ENCODE measurements at regions not wholly inside any gene's neighbourhood (a gene's known extent, or its start where the extent isn't known, plus 50 kb on each side); places are given as distances from the start of the nearest gene placed in this dataset.
A peak's percentile ranks its signal among the peaks of the same experiment; 100 is the strongest.

DNA sequence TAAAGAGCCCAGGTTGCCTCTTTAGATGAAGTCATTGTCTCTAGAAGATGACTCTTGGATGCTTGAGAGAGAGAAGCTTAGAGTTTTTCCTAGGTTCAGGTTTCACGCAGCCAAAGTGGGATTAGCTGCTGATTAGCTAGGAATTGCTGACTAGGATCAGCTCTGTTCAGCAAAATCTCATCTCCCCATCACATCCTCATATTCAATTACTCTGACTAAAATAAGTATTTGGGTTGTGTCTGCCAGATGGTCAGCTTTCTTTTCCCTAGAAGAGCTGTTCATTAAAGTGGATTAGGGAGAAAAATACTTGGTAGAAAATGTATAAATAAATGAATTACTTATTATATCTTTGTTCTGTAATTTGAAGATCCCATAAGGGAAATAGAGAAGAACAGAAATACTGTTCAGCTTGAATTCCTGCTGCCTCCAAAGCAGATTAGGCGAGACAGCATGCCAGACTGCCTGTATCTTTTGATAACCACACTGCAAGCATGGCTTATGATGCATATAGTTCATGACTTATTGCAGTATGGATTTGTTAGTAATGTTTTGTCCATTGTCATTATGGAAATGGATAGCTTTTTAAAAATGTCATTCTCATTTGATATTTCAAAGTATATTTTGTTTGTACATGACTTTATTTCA, 184.8 kb upstream of the CD180 start:
- peak; percentile 39 for DNase-seq

DNA sequence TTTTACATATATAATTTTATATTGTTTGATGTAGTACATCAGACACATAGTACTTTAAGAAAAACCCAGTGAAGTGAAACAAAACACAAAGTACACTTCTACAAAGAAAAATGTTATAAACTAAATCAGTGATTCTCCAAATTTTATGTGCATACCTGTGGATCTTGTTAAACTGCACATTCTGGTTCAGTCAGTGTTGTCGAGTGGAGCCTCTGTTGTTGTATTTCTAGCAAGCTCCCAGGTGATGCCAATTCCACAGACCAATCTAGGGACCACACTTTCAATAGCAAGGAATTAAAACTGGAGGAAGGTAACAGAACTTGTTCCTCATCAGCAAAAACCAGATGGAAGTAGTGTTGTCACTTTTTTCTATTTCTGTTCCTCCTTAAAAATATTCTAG, 183.8 kb upstream of the CD180 start:
- DNase-seq: no peak

DNA sequence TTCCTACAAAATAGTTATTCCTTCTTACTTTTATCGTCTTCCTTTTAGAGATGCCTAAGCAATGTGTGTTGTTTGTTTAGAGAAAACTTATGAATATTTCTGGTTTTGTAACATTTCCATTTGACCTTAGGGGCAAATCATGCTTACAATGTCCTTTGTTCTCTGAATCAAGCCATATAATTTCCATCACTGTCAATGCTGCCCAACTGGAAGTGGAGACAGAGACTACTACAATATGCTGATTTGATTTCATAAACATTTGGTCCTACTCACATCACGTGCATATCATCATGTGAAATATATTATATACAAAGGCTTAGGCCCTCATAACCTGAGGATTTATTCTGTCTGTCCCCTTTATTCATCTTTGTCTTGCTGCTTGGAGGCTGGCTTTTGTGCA, 183.2 kb upstream of the CD180 start:
- DNase-seq: no peak

DNA sequence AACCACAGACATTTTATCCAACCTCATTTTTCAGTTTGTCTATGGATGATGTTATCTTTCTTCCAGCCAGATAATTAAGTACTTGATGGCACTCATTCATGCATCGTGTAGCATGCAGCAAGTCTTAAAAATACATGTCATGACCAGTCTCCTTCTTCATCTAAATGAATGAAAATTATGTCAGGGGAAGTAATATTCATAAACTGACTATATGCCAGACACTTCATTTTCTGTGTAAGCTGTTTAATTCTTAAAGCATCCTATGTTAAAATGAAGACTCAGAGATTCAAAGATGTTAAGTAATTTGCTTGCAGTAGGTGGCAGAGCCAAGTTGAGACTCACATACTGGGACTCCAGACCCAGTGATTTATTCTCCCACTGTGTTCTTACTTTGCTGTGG, 181.7 kb upstream of the CD180 start:
- peak; percentile 11 for DNase-seq

DNA sequence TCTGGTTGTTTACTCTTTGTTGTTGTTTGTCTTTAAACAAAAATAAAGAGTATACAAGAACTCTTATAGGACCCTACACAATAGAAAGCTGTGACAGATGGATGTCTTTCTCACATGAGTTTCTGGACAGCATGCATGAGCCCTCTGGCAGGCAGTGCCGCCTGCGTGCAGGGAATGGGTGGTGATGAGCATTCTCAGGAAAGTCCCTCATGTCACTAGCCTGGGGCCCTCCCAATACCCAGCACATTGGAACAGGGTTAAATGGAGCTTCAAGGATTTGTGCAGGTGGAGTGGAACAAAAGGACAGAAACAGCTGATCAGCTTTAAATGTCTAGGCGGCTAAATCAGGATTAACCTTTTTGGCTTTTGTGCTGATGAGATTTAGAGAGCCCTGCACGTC, 181.0 kb upstream of the CD180 start:
- DNase-seq: peak; percentile 75

DNA sequence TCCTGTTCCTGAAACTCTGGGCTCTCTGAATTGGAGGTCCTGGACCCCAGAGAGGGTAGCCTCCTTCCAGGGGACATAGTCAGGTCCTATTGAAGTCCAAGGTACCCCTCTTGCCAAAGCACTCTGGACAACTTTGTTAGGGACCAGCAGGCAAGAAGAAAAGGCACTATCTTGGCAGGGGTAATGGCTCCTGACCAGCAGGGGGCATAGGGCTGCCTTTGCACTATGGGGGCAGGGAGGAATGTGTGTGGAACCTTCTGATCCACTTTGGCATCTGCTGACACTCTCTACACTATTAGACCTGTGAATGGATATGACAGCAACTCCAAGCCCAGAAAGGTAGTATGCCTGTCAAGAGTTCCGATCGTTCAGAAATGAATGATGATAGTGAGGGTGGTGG, 179.0 kb upstream of the CD180 start:
- no peak for DNase-seq

DNA sequence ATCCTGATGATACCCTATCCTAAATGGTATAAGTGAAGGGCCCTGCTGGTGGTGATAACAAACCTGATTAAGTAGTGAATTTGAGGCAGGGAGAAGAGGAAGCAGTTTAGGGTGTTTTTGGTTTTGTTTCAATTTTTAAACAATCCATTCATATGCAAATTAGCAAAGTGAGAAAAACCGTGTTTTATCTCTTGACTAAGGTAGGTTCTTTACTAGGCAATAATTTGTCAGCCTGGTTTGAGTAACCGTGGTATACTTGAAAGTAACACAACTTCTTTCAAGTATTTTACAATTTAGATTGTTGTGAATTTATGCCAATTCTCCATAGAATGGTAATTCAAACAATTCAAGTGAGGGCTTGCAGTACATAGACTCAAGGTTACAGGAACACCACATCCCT, 177.8 kb upstream of the CD180 start:
- DNase-seq: no peak

DNA sequence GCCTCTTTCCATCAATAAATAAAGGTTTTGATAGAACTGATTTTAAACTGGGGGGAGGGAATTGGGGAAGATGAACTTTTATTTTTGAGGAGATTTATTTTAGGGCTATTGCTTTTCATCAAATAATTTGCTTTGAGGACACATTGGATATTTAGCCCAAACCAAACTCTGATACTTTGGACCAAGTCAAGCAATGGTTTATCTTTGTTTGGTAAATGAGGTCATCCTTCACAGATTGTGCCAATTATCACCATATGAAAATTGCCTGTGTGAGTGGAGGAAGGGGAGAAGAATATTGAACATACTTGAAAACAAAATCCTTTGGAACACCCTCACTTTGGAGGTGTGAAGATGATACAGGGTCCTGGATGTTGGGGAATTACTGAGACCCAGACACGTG, 176.9 kb upstream of the CD180 start:
- DNase-seq: no peak

DNA sequence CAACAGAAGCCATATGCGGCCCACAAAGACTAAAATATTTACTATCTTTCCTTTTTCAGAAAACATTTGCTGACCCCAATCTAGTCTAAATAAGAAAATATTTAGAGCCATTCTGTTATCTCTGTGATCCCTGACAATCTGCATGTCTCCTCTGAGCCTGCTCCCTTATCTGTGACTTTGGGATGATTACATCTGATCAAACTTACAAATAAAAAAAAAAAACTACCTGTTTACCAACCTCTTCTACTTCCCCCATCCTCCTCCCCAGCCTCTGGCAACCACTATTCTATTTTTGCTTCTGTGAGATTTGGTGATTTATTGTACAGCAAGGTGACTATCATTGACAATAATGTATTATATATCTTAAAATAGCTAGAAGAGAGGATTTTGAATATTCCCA, 176.3 kb upstream of the CD180 start:
- DNase-seq: no peak

DNA sequence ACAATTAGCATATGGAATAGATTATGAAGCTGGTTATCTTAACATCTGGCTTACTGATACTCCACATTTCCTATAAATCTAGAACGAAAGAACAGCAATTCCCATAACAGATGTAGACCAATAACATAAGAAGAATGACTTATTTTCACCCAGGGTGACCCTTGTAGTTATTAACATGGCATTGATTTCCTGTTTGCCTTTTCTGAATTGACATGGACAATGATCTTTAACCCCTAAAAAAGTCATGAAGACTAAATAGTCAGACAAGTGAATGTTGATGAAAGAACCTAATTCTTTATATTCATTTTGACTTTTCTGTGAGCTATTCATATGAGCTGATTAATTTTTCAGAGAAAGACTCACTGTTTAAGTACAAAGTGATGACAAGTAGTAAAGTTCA, 175.3 kb upstream of the CD180 start:
- DNase-seq: no peak

DNA sequence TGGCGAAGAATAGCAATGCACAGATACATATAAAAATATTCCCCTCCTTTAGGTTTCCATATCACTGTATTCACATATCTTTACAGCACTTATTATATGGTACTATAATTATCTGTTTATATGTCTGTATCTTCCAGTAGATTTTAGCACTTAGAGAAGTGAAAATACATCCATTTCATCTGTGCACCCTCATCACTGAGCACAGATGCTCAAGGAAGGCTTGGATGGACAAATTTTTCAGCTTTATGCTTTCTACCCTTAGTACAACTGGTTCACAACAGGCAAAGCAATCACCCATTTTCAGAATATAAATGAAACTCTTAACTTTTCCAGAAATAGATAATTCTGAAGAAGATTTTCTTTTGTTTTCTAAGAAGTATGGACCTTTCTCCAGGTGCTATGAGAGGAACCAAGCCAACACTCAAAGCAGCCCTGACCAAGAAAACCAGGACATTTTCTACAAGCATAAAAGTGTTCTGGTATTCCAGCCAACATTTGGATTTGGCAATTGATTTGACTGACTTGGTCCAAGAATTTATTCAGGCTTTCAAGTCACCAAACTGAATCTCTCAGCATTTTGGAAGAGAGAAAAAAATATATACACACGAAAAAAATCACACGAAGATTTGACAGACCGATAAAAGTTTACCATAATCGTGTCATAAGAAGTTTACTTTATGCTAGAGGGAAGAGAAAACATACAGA, 170.2 kb upstream of the CD180 start:
- DNase-seq: no peak

DNA sequence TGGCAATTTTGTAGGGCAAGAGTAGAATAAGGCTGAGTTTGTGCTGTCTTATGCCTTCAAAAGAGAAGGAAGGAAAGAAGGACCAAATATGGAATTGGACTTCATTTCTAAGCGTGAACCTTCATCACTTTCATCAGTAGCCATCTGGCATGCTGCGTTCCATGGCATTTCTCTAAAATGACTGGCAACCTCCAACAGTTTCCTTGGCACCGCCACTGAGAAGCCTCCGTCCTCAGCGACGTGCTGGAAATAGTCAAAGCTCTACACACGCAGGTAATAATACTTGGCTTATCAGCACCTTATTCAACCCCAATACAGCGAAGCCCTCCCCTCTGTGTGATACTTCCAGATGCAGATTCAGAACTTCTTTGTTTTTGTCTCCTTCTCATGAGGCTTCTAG, 169.7 kb upstream of the CD180 start:
- no peak for DNase-seq

DNA sequence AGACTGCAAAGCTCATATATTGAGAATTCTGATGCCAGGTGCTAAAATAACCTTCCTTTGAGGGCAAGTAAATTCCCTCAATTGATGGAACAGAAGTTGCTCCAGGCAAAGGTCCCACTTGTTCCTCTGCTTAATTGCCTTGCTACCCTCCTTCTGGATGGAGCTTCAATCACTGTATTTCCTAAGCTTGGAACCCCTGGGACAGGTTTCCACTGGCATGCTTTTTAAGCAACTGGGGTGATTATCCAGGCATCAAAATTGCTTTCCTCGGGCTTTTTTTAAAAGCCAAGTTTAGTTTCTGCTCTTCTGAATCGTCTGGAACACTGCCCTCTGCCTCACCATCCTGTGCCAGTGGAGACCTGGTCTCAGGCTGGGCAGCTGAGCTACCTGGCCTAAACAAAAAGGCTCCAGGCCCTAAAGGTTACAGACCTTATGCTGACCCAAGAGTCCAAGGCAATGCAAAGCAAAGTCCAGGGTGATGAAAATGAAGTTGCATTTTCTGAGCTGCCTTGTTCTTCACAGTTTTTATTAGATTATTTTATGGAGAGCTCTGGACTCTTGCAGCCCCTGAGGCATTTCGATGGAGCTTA, 167.9 kb upstream of the CD180 start:
- no peak for DNase-seq

DNA sequence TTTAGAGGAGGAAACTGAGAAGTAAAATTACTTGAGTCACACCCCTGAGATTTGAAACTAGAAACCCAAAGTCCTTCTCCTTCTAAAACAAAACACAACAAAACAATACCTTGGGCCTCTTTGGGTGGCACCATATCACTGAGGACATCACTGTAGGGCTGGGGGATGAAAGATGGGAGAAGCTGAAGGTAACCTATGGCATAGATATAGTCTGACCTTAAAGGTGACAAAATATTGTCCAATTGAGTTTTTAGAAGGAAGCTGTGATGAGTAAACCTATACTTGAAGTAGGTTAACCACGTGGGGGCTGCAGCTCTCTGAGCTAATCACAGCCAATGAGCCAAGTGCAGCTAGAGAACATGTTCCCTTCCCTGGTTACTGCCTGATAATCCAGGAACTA, 167.4 kb upstream of the CD180 start:
- DNase-seq: no peak

DNA sequence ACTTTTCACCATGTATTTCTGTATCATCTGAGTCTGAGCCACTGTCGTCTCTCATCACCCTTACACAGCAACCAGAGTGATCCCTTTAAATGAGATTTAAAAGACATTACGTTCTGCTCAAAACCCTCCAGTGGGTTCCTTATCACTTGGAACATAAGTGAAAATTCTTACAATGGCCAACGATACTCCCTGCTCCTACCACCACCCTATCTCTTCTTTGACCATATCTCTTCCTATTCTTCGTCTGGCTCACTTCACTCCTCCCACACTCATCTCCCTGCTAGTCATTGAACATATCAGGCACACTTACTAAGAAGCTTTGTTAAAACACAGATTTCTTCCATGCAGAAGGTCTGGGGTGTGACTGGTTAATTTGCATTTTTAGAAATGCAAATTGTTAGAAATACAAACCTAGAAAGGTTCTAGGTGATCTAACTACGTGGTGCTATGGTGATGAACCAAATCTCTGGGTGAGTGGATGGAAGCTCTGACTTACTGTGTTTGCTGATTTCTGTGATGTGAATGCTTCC, 166.6 kb upstream of the CD180 start:
- no peak for DNase-seq

DNA sequence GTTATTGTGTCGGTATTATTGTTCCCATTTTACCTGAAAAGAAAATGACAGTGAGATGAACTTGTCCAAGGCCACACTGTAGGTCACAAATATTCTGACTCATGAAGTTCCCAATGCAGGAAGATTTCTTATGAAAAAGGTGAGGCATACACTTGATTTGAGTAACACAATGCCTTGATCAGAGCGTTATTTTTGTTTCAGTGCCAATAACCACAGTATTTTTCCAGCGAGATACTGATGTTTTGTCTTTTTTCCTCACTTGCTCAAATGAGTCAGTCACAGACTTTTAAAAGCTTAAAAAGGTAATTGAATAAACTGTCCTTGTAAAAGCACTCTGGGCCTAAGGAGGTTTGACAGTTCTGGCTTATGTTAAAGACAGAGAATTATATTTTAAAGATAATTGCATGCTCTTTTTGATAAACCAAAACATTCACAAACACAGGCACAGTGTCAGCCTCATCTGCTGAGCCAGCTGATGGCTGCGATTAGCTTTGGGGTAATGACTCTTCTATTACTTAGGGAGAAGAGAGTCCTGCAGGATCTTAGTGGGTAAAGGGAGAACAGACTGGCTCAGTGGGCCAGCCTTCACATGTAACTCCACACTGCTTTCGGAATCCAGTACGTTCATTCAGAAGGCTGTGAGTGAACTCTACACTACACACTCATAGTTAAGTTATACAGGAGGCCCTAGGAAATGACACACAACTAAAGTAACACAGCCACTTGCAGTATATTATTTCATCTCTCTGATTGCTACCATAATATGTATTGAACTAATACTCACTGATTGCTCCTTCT, 165.5 kb upstream of the CD180 start:
- DNase-seq: no peak

DNA sequence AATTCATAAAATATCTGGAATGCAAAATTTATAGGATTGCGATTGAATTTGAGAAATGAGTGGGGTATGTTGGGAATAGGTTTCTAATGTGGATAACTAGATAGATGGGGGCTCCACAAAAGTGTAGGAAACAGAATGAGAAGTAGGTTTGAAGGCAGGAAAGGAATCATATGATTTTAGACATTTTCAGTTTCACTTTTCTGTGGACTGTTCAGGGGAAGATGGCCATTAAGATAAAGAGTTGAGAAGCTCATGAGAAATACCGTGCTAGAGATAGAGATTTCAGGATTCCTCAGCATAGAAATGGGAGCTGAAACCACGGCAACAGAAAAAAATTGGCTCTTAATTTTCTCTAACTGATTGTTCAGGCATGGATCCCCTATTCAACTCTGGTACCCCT, 163.4 kb upstream of the CD180 start:
- DNase-seq: no peak

DNA sequence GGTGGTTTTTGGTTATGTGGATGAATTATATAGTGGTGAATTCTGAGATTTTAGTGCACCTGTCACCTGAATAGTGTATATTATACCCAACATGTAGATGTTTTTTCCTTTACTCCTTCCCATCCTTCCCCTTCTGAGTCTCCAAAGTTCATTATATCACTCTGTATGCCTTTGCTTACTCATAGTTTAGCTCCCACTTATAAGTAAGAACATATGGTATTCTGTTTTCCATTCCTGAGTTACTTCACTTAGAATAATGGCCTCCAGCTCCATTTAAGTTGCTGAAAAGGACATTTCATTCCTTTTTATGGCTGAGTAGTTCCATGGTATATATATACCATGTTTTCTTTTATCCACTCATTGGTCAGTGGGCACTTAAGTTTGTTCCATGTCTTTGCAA, 161.6 kb upstream of the CD180 start:
- DNase-seq: no peak

DNA sequence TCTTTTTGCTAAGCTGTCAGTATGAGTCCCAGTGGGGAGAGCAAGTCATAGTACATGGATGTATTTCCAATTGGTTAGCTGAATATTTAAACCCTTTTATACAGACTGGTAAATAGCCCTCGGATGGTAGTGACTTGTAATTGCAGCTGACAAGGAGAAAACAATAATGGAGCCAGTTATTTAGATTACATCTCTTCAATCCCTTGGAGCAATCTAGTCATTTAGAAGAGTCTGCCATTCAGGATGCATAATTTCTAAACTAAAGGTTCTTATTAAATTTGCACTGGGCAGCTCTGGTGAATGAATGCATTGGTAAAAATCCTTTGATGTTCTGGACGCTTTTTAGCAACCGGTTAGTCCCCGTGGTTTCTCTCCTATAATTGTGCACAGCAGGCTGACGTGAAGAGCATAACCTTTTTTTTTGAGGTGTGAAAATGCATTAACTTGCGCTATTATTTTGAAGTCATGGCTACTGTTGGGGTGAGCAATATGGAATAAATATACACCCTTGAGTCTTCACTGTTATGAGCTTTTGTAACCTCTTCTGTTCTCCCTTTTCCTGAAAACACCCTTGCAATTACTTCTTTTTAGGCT, 158.6 kb upstream of the CD180 start:
- no peak for DNase-seq

DNA sequence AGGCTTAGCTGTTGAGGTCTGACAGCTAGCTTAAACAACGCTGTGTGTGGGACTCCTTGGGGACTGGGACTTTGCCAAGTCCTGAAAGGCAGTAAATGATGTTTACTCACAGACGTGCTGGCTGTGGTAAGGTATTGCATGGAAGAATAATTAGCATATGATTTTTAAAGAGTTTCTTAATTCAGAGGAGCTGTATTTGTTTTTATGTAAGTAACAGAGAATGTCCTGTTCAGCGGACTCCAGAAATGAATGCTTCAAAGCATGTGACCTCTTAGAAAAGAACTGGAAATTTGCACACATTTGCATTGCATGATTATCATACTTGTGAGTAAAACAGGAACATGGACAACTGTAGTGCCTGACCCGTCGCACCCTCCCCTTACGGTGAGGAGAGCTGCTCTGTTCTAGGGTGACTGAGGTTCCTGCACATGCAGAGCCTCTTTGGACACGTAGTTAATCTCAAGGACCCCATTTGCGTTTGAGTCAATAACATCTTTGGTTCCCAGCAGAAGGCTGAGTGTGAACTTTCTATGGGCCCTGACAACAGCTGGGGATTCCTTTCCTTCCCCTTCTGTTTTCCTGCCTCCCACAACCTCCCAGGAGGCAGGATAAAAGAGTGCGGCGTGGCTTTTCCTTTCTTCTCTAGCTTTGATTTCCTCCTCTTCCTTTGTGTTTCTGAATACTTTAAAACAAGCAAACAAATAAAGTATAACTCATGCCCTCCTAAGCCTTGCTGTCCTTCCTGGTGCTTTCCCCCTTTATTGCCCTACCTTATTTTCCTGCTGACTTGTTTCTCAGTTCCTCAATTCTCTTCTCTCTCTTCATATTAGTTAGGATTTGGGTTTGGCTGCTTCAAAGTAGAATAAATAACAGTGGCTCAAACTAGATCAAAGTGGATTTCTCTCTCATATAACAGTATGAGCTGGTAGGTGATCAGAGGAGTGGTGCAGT, 157.2 kb upstream of the CD180 start:
- peak; percentile 12 for DNase-seq

DNA sequence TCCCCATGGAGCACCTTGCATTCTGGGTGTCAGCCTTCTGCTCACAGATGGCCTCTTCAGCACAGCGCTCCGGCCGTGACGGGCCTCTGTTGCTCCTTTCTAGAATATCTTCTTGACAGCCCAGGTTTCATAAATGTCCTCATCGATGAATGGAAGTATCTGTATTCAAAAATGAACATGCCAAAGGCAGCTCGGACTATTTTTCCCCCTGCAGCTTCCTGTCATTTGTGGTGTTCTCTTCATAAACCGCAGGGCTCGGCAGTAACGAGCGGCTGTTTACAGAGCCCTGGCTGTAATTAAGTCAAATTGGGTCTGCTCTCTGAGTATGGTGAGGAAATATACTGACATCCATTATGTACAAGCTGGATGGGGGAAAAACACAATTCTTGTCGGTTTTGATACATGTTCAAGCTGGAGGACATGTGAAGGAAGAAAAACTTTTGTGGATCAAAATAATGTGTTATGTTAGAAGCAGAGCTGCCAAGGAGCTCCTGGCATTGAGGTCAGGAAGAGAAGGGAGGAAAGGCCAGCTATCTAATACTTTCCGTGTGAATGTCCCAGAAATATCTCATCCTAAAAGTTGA, 154.1 kb upstream of the CD180 start:
- peak; percentile 52 for DNase-seq

DNA sequence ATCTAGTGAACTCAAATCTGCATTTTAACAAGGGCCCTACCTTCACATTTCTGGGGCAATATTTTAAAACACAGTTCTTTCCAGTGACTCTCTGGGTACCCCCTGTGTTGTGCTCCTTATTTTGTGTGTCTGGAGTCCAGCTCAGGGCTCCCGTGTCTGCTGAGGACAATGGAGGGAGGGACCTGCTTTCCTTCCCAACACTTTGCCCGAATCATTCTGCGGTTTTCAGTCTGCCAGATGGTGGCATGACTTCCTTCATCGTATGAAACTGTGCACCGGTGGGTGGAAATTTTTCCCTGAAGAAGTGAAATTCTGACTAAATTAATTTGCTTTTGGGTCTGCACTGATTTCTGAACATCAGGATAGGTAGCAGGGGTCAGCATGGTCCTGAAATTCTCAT, 153.6 kb upstream of the CD180 start:
- peak; percentile 52 for DNase-seq

Measured in NCI-H1694 treated with DMSO at 0.1 percent for 48 hours (cell line).